HG02759 (cell line): ENCODE measurements at regions not wholly inside any gene's neighbourhood (a gene's known extent, or its start where the extent isn't known, plus 50 kb on each side); places are given as distances from the start of the nearest gene placed in this dataset.
"Not testable (repeated sequence)": the region's sequence is repeated elsewhere in the genome, so short reads cannot be mapped to it uniquely, and the experiment has no call there.

ENCODE experiments used
- ATAC-seq: cut with Tn5 transposase; IDR thresholded peaks from one replicate; pipeline ENCODE4 v1.9.1; 2021; ENCODE audit warnings: mild to moderate bottlenecking, moderate library complexity; ENCODE audit not compliant: unreplicated experiment

DNA sequence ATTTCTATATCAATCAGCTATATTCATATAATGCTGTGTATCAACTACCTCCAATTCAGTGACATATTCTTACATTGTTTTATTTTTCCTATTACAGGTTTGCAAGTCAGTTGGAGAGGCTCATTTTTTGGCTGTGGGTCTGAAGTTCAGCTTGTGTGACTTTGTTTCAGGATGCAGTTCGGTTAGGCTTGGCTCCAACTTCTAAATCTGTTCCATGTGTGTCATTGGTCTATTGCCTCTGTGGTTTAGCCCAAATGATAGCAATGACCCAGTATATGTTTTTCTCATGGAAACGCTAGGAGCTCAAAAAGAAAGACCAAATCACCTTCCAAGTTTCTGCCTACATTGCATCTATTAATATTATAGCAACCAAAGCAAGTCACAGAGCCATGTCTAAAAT, 848.6 kb upstream of the LRFN5 start:
- no peak for ATAC-seq

DNA sequence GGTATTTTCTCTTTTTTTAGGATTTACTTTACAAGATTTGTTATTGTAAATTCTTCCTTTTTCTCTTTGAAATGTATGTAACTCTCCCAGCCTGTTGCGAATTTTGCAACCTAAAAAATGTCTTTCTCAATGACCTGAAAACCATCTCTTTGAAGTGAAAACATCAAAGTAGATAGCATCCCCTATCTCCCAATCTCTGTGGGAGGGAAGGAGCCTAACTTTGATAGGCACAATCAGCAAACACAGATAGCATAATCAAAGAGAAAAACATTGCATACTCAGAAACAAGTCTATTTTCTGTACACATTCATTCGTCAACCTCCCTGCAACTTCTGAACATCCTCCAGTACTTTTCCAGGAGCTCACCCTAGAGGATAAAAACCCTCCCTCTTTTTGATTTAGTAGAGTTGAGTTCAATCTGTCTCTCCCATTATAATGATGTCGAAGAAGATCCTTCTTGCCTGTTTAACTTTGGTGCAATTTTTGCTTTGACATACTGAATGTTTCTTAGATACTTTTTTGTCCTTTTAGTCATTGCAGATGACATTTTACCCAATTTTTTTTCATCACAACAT, 849.2 kb upstream of the LRFN5 start:
- ATAC-seq, result no peak

- ATAC-seq, result no peak
These were observed 873.5 kb upstream of the LRFN5 start for GRCh38 chr14:40733206-40733605.

GRCh38 chr14:40727107-40727506, 879.6 kb upstream of the LRFN5 start:
- no peak for ATAC-seq

GRCh38 chr14:40713387-40713786, 893.3 kb upstream of the LRFN5 start:
- ATAC-seq, result no peak

DNA sequence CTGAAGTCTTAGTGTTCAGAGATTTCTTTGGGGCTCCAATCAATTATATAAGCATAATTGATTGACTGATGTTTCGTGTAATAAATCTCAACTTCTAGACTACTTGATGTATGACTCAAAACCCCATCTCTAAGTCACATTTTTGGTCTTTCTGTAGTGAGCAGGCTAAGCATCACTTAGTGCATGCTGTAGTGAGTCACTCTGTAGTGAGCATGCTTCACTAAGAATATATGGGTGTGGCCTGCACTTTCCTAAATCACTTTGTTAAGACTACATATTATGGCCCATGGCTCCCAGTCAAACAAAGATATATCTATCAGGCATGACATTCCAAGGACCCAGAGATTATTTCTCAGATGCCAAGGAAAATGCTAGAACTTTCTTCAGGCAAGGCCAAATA, 909.4 kb upstream of the LRFN5 start:
- ATAC-seq, result no peak

GRCh38 chr14:40694023-40694422, 912.7 kb upstream of the LRFN5 start:
- no peak for ATAC-seq

DNA sequence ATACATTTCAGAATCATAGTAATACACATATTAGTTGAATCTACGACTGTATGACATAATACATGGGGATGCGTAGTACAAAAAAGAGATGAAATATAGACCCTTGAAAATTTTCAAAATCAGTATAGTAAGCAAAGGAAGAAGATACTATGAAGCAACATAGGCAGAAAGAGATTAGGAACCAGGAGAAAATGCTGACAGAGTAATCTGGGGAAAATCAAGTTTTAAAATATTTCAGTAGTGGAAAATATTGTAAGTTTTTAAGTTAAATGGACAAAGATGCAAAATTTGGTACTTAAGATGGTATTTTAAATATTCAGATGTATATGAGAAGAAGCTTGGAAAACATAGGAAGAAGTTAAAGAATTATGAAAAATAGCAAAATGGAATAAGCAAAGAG, 915.6 kb upstream of the LRFN5 start:
- ATAC-seq, result no peak

GRCh38 chr14:40685764-40686163, 920.9 kb upstream of the LRFN5 start:
- ATAC-seq, result no peak

GRCh38 chr14:40684328-40684727, 922.3 kb upstream of the LRFN5 start:
- no peak for ATAC-seq

- ATAC-seq, result no peak
These were observed 924.4 kb upstream of the LRFN5 start for GRCh38 chr14:40682131-40682913.

DNA sequence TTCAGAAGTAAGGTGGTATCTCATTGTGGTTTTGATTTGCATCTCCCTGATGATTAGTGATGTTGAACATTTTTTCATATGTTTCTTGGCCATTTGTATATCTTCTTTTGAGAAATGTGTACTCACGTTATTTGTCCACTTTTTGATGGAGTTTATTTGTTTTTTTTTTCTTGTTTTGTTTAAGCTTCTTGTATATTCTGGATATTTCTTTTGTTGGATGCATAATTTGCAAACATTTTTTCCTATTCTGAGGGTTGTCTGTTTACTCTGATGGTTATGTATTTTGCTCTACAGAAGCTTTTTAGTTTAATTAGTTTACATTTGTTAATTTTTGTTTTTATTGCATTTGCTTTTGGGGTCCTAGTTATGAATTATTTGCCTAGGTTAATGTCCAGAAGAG, 927.4 kb upstream of the LRFN5 start:
- no peak for ATAC-seq

- ATAC-seq, result not testable (repeated sequence)
These were observed 929.5 kb upstream of the LRFN5 start for GRCh38 chr14:40677206-40677605.

DNA sequence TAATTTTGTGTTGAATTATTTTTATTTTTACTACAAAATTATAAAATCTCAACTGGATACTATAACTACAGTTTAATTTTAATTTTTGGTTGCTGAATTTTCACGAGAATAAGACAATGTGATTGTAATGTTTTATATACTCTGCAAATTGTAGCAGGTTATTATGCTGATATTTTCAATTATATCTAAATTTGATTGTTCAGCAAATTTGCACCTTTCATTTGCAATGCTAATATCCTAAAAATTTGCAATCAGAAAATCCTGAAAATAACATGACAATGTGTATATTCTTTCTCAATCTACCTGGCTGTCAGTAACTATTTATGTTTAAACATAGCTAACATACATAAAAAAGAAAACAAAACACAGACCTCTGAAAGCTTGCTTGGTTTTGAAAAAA, 932.2 kb upstream of the LRFN5 start:
- ATAC-seq, result no peak

DNA sequence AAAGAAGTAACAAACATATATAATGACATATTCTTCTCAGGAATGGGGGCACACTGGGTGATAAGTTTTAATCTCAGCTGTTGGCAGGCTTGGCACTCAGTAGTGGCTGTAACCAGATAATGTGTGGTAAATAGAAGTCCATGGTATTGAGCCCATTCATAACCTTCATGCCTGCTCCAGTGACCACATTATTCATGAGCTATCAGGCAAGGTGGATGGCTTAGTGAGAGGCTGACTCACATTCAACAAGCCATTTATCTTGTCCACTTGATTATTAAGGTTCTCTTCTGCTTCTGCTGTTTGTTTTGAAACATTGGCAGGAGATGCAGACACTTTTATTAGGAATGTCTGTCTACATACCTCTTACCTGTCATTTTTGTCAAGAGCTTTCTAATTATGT, 950.4 kb upstream of the LRFN5 start:
- no peak for ATAC-seq

DNA sequence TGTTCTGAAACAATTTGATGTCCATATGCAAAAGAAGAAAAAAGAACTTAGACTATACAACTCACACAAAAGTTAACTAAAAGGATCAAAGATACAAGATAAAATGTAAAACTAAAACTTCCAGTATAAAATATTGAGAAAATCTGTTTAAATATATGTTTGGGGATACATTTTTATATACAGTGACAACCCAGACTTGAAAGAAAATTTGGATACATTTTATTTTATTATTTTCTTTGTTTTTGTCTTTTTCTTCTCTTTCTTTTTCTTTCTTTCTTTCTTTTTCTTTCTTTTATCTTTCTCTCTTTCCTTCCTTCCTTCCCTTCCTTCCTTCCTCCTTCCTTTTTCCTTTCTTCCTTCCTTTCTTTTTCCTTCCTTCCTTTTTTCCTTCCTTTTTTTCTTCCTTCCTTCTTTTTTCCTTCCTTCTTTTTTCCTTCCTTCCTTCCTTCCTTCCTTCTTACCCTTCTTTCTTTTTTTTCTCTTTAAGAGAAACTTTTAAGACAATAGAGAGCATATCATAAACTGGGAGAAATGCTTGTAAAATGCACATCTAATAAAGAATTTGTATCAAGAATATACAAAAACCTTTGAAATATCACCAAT, 954.5 kb upstream of the LRFN5 start:
- ATAC-seq, result no peak

GRCh38 chr14:40630471-40630870, 976.2 kb upstream of the LRFN5 start:
- ATAC-seq, result no peak

GRCh38 chr14:40629551-40630137, 977.0 kb upstream of the LRFN5 start:
- ATAC-seq, result not testable (repeated sequence)

GRCh38 chr14:40629144-40629543, 977.5 kb upstream of the LRFN5 start:
- ATAC-seq, result no peak

GRCh38 chr14:40623643-40624042, 983.0 kb upstream of the LRFN5 start:
- ATAC-seq, result no peak

DNA sequence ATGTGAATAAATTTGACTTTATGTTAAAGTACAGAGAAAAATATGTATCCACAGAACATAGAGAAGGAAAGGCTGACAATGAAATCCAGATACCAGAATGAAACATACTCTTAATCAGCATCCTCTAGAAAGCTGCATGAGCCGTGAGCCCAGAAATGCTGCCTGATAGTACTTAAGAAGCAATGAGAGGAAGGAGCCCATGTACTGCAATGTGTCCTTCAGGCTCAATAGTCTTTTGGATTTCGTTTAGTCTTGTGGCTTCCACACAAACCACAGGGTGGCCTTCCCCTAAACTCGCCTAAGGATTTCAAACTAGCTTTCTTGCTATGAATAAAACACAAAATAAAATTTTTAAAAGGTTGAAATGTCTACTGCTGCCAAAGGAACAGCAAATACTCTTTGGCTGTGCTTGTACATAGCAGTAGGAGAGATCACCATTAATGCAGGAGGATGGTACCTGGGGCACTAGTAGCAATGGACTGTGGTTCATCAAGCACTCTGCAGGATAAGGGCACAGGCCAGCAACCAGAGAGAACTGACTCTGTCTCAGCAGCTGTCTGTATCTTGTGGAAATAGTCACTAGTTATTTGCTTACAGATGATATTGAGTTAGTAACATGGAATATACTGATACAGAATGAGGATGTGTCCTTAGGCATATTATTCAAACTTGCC, 988.3 kb upstream of the LRFN5 start:
- no peak for ATAC-seq
